ENCODE measurements at regions not wholly inside any gene's neighbourhood (a gene's known extent, or its start where the extent isn't known, plus 50 kb on each side); places are given as distances from the start of the nearest gene placed in this dataset.

DNA sequence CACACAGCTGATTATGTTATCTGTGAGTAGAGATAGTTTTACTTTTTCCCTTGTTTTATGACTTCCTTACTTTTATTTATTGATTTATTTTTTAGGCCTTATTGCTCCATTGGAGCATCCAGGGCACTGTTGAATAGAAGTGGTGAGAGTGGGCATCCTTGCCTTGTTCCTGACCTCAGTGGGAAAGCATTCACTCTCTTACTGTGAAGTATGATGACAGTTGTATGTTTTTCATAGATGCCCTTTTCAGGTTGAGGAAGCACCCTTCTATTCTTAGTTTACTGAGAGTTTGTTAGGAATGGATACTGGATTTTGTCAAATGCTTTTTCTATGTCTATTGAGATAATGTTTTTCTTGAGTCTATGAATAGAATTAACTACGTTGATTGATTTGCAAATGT lies 88.6 kb downstream of the XRCC2 start:
- Histone ChIP-seq H2BK120ac (ENCODE audit: low read depth, low read length) (no peak overlapping the region), H3K27me3 (ENCODE audit: control insufficient read depth, insufficient read depth, low read length) (no peaks in the 10 kb centered on the region), H3K27ac (ENCODE audit: insufficient read depth, low read length) (no peak overlapping the region), H4K8ac (ENCODE audit: low read depth in 2 of 2, low read length in 2 of 2) (no peak overlapping the region), H4K20me1 (ENCODE audit: insufficient read depth, low read length) (no peaks in the 10 kb centered on the region), H2BK15ac (ENCODE audit: low read depth, low read length) (no peak overlapping the region), H3K56ac (ENCODE audit: extremely low read depth, insufficient read depth, low read length) (no peak overlapping the region), H3K14ac (replicated peaks; ENCODE audit: low read depth, low read length) (no peak overlapping the region), H2AK5ac (ENCODE audit: low read depth, low read length) (no peak overlapping the region), H4K5ac (ENCODE audit: low read depth, low read length) (no peak overlapping the region), H3K4ac (ENCODE audit: low read depth, low read length) (no peak overlapping the region), H3K23ac (ENCODE audit: low read depth, low read length) (no peak overlapping the region), H3K9me3 (ENCODE audit: control insufficient read depth, insufficient read depth, low read length) (no peaks in the 10 kb centered on the region), H3K79me1 (ENCODE audit: low read depth in 1 of 2, low read length in 2 of 2) (no peaks in the 10 kb centered on the region), H3K9me1 (ENCODE audit: insufficient read depth, low read length) (no peaks in the 10 kb centered on the region), H4K91ac (ENCODE audit: insufficient read depth, low read depth, low read length) (no peak overlapping the region), H3K4me3 (ENCODE audit: insufficient read depth, low read depth, low read length) (no peak overlapping the region), H2AK9ac (replicated peaks; ENCODE audit: low read depth, low read length, poor library complexity) (no peak overlapping the region), H3K4me1 (ENCODE audit: control insufficient read depth, insufficient read depth, low read length) (no peaks in the 10 kb centered on the region), H3K9ac (ENCODE audit: low read depth, low read length) (no peak overlapping the region), H2AFZ (replicated peaks; ENCODE audit: low read length, poor library complexity) (no peak overlapping the region), H3K36me3 (ENCODE audit: control insufficient read depth, insufficient read depth, low read length) (no peaks in the 10 kb centered on the region), H3K18ac (ENCODE audit: low read depth, low read length) (no peak overlapping the region), H2BK20ac (ENCODE audit: low read depth, low read length) (no peak overlapping the region), H3K4me2 (ENCODE audit: low read depth, low read length) (no peak overlapping the region), H2BK5ac (ENCODE audit: low read depth, low read length, poor library complexity, severe bottlenecking) (no peak overlapping the region)
- ATAC-seq (ENCODE audit: low read depth), result no peak
- WGBS, 2 experiments (ENCODE audit: extremely low coverage in 2 of 2, insufficient read length in 1 of 2), result no CpG with 5 or more reads among the region's 1 CpG
- no TSS peak for BruUV-seq (replicated peaks)
- intact Hi-C loops (cut with micrococcal nuclease), result no loop called here
- DNase-seq, result no peak
- TF ChIP-seq RAD21 (IDR thresholded peaks at IDR 0.05; ENCODE audit: low read length) (no peak), RCOR1 (IDR thresholded peaks at IDR 0.05; ENCODE audit: insufficient replicate concordance, low read length) (no peak), POLR2A (IDR thresholded peaks at IDR 0.05; ENCODE audit: low read depth, low read length) (no peak), MAZ (IDR thresholded peaks at IDR 0.05; ENCODE audit: borderline replicate concordance, low read depth, low read length) (no peak), FOS (IDR thresholded peaks at IDR 0.05; ENCODE audit: low read depth, low read length) (no peak), MAFK (IDR thresholded peaks at IDR 0.05; ENCODE audit: low read depth, low read length) (no peak), CHD1 (IDR thresholded peaks at IDR 0.05; ENCODE audit: low read depth, low read length) (no peak), SMC3 (IDR thresholded peaks at IDR 0.05; ENCODE audit: low read depth, low read length) (no peak), CEBPB (IDR thresholded peaks at IDR 0.05; ENCODE audit: low read depth, low read length) (no peak), NFE2L2 (IDR thresholded peaks at IDR 0.05; ENCODE audit: low read depth, low read length) (no peak), MXI1 (IDR thresholded peaks at IDR 0.05; ENCODE audit: borderline replicate concordance, low read depth, low read length) (no peak), RFX5 (IDR thresholded peaks at IDR 0.05; ENCODE audit: low read depth, low read length) (no peak), BHLHE40 (IDR thresholded peaks at IDR 0.05; ENCODE audit: low read depth, low read length) (no peak)
- TF ChIP-seq, protein P1, sequence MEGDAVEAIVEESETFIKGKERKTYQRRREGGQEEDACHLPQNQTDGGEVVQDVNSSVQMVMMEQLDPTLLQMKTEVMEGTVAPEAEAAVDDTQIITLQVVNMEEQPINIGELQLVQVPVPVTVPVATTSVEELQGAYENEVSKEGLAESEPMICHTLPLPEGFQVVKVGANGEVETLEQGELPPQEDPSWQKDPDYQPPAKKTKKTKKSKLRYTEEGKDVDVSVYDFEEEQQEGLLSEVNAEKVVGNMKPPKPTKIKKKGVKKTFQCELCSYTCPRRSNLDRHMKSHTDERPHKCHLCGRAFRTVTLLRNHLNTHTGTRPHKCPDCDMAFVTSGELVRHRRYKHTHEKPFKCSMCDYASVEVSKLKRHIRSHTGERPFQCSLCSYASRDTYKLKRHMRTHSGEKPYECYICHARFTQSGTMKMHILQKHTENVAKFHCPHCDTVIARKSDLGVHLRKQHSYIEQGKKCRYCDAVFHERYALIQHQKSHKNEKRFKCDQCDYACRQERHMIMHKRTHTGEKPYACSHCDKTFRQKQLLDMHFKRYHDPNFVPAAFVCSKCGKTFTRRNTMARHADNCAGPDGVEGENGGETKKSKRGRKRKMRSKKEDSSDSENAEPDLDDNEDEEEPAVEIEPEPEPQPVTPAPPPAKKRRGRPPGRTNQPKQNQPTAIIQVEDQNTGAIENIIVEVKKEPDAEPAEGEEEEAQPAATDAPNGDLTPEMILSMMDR (conservative IDR thresholded peaks at IDR 0.05; ENCODE audit: low read depth, low read length), result no peak
- TF ChIP-seq, protein P2, sequence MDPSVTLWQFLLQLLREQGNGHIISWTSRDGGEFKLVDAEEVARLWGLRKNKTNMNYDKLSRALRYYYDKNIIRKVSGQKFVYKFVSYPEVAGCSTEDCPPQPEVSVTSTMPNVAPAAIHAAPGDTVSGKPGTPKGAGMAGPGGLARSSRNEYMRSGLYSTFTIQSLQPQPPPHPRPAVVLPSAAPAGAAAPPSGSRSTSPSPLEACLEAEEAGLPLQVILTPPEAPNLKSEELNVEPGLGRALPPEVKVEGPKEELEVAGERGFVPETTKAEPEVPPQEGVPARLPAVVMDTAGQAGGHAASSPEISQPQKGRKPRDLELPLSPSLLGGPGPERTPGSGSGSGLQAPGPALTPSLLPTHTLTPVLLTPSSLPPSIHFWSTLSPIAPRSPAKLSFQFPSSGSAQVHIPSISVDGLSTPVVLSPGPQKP (IDR thresholded peaks at IDR 0.05; ENCODE audit: borderline replicate concordance, low read depth, low read length), result no peak
- TF ChIP-seq, protein P3, sequence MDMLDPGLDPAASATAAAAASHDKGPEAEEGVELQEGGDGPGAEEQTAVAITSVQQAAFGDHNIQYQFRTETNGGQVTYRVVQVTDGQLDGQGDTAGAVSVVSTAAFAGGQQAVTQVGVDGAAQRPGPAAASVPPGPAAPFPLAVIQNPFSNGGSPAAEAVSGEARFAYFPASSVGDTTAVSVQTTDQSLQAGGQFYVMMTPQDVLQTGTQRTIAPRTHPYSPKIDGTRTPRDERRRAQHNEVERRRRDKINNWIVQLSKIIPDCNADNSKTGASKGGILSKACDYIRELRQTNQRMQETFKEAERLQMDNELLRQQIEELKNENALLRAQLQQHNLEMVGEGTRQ (IDR thresholded peaks at IDR 0.05; ENCODE audit: low read depth, low read length), result no peak
- in situ Hi-C loops (cut with MboI; ENCODE audit: low sequenced_read_pairs), result no loop called here
- POLR2A ChIA-PET (ENCODE audit: unreplicated experiment), result no interaction called here
- dilution Hi-C loops (cut with HindIII; ENCODE audit: low sequenced_read_pairs, unreplicated experiment), result no loop called here
- CTCF ChIA-PET, result no interaction called here
